Gastroesophageal sphincter (tissue), 4 donors: ENCODE measurements at regions not wholly inside any gene's neighbourhood (a gene's known extent, or its start where the extent isn't known, plus 50 kb on each side); places are given as distances from the start of the nearest gene placed in this dataset.

Experiments used
- ATAC-seq: fragments of 150-250 bp; one replicate; pipeline ENCODE4 v1.9.1; 2016; ENCODE audit warnings: mild to moderate bottlenecking, moderate library complexity
- H3K27ac ChIP-seq, 4 donors: fragments of 200-600 bp; sonication (generic) in 3 of 4; 1 replicate in 3 of 4; 2 replicates in 1 of 4; pipeline ENCODE4 v1.5.1; 2016 to 2019
- H3K27me3 ChIP-seq: fragments of 200-600 bp; sonication (generic); one replicate; pipeline ENCODE4 v1.5.1; 2019
- H3K36me3 ChIP-seq, 2 donors: fragments of 200-600 bp; sonication (generic); one replicate each; pipeline ENCODE4 v1.5.1; 2019; ENCODE audit warnings: control low read depth in 1 of 2
- H3K4me1 ChIP-seq, 3 donors: fragments of 200-600 bp; sonication (generic); 1 replicate in 2 of 3; 2 replicates in 1 of 3; pipeline ENCODE4 v1.5.1; 2016 to 2019; ENCODE audit warnings: control low read depth in 2 of 3
- H3K4me3 ChIP-seq, 2 donors: fragments of 200-600 bp; sonication (generic); one replicate each; pipeline ENCODE4 v1.5.1; 2019; ENCODE audit warnings: mild to moderate bottlenecking in 1 of 2, moderate library complexity in 1 of 2
- H3K9me3 ChIP-seq, 3 donors: fragments of 200-600 bp; sonication (generic); one replicate each; pipeline ENCODE4 v1.5.1; 2017 to 2019; ENCODE audit warnings: control low read depth in 2 of 3
- CTCF ChIP-seq, 4 experiments: fragments of 200-600 bp in 2 of 4; fragments of 450-650 bp in 2 of 4; sonication (generic) in 1 of 4; IDR thresholded peaks; one replicate each; pipeline ENCODE4 v1.5.1; 2017 to 2019; ENCODE audit warnings: antibody characterized with exemption in 4 of 4, mild to moderate bottlenecking in 2 of 4, moderate library complexity in 2 of 4
- EP300 ChIP-seq: sonication (generic); formaldehyde crosslinking; IDR thresholded peaks from one replicate; pipeline ENCODE4 v1.6.1; 2017; ENCODE audit warnings: antibody characterized with exemption, mild to moderate bottlenecking
- POLR2A ChIP-seq, 2 donors: fragments of 450-650 bp; IDR thresholded peaks; one replicate each; pipeline ENCODE4 v1.6.1; 2017; ENCODE audit warnings: antibody characterized with exemption in 2 of 2, mild to moderate bottlenecking in 2 of 2, moderate library complexity in 1 of 2
- POLR2AphosphoS5 ChIP-seq: sonication (generic); formaldehyde crosslinking; IDR thresholded peaks from one replicate; pipeline ENCODE4 v1.6.1; 2017; ENCODE audit warnings: antibody characterized with exemption
- WGBS, 2 donors: methylation state at CpG; one replicate each; pipeline ENCODE4 v1.1.5; 2018; ENCODE audit warnings: low coverage in 1 of 2; 5-methylcytosine and 5-hydroxymethylcytosine counted together

- ATAC-seq = no peak
- H3K4me1 ChIP-seq = peaks cover 0 to 8% (median 0%) of the 10 kb centered on the region in 3 donors
- no peak overlapping the region for H3K27ac ChIP-seq
- WGBS, 2 donors = 50 to 57% methylated on average over 1 of the region's 1 CpG
- TF ChIP-seq POLR2AphosphoS5 (no peak), CTCF (IDR thresholded peaks at IDR 0.05) (no peak), POLR2A (IDR thresholded peaks at IDR 0.05) (no peak), EP300 (no peak)
- no peaks in the 10 kb centered on the region for H3K27me3 ChIP-seq
- H3K4me3 ChIP-seq = no peak overlapping the region
- no peaks in the 10 kb centered on the region for H3K9me3 ChIP-seq
- no peaks in the 10 kb centered on the region for H3K36me3 ChIP-seq
These were observed 83.0 kb upstream of the IVNS1ABP start for GRCh38 chr1:185400052-185400451.

DNA sequence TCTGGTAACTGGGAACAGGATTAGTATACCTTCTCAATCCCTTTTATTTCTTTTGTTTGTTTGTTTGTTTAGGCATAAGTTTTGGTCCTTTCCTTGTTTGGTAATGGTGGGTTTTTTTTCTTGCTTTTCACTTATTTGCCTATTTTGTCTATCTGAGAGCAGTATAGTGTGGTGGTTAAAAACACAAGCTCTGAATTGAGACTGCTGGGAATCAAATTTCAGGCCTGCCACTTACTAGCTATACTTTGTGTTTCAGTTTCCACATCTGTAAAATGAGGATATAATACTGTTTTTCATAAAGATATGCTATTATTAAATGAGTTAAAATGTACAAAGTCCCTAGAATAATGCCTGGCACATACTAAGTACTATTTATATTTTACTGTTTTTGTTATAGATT, 81.6 kb upstream of the IVNS1ABP start:
- no peak for ATAC-seq
- Histone ChIP-seq H3K27ac (no peak overlapping the region), H3K4me3 (no peak overlapping the region), H3K27me3 (no peaks in the 10 kb centered on the region), H3K36me3 (no peaks in the 10 kb centered on the region), H3K4me1 (peaks cover 0 to 8% (median 0%) of the 10 kb centered on the region in 3 donors), H3K9me3 (no peaks in the 10 kb centered on the region)
- TF ChIP-seq POLR2A (IDR thresholded peaks at IDR 0.05) = no peak
- no peak for TF ChIP-seq POLR2AphosphoS5
- no peak for TF ChIP-seq EP300
- TF ChIP-seq CTCF (IDR thresholded peaks at IDR 0.05) = no peak

DNA sequence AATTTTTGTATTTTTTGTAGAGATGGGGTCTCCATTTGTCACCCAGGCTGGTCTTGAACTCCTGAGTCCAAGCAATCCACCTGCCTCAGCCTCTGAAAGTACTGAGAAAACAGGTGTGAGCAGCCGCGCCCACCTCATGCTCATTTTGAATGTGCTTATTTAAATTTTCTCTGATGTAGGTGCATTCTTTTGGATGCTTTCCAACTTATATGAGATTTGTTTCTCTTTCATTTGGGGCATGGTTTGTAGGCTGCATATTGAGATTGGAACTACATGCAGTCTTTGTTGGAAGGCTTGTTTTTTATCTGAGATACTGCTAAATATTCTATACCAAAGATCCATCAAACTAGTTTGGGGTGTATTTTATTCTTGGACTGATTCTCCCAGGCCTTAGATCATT, 81.0 kb upstream of the IVNS1ABP start:
- TF ChIP-seq POLR2A (IDR thresholded peaks at IDR 0.05) (no peak), CTCF (IDR thresholded peaks at IDR 0.05) (no peak), POLR2AphosphoS5 (no peak), EP300 (no peak)
- Histone ChIP-seq H3K36me3 (no peaks in the 10 kb centered on the region), H3K27ac (no peak overlapping the region), H3K27me3 (no peaks in the 10 kb centered on the region), H3K9me3 (no peaks in the 10 kb centered on the region), H3K4me3 (no peak overlapping the region), H3K4me1 (peaks cover 0 to 8% (median 0%) of the 10 kb centered on the region in 3 donors)
- 86 to 100% methylated on average over 2 of the region's 2 CpGs for WGBS, 2 donors
- ATAC-seq = no peak

DNA sequence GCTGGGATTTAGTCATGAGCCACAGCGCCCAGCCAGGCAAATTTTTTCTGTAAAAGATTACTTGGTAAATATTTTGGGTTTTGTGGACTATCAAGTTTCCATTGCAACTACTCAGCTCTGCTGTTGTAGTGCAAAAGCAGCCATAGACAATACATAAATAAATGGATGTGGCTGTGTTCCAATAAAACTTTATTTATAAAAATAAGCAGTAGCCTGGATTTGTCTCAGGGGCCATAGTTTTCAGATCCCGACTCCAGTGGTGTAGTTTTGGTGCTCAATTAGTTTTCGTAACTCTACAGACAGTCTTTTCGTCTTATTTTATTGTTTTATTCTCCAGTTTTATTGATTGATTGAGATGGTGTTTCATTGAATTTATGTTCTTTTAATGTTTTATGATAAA, 80.1 kb upstream of the IVNS1ABP start:
- Histone ChIP-seq H3K36me3 (no peaks in the 10 kb centered on the region), H3K27me3 (no peaks in the 10 kb centered on the region), H3K4me3 (no peak overlapping the region), H3K27ac (no peak overlapping the region), H3K4me1 (peaks cover 0 to 8% (median 0%) of the 10 kb centered on the region in 3 donors), H3K9me3 (no peaks in the 10 kb centered on the region)
- WGBS, 2 donors = 92 to 98% methylated on average over 4 of the region's 4 CpGs
- TF ChIP-seq EP300 = no peak
- no peak for TF ChIP-seq POLR2A (IDR thresholded peaks at IDR 0.05)
- TF ChIP-seq POLR2AphosphoS5 = no peak
- no peak for TF ChIP-seq CTCF (IDR thresholded peaks at IDR 0.05)
- no peak for ATAC-seq

DNA sequence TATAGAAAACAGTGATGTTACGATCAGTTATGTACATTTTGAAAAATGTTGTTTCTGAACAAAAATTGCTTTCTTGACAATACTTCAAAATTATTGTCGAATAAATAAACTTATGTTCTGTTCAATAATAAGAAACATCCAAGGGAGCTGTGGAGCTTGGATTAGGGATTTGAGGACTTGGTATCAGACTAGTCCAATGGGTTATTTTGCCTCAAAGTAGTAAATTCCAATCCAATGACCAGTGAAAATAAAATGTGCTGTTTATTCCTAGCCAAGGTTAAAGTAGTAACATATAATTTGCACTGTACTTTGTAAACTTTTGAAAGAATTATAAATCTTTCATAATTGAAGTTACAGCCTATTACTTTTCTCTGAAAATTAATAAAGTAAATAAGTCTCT, 79.1 kb upstream of the IVNS1ABP start:
- ATAC-seq = no peak
- H3K36me3 ChIP-seq = no peaks in the 10 kb centered on the region
- H3K9me3 ChIP-seq = no peaks in the 10 kb centered on the region
- H3K4me3 ChIP-seq = no peak overlapping the region
- 76 to 88% methylated on average over 2 of the region's 2 CpGs for WGBS, 2 donors
- H3K27ac ChIP-seq = no peak overlapping the region
- H3K27me3 ChIP-seq = no peaks in the 10 kb centered on the region
- TF ChIP-seq POLR2AphosphoS5 = no peak
- TF ChIP-seq POLR2A (IDR thresholded peaks at IDR 0.05) = no peak
- no peak for TF ChIP-seq CTCF (IDR thresholded peaks at IDR 0.05)
- TF ChIP-seq EP300 = no peak
- H3K4me1 ChIP-seq = peaks cover 0 to 8% (median 0%) of the 10 kb centered on the region in 3 donors
